ENCODE measurements at regions not wholly inside any gene's neighbourhood (a gene's known extent, or its start where the extent isn't known, plus 50 kb on each side); places are given as distances from the start of the nearest gene placed in this dataset.

- no peak for TF ChIP-seq ZNF274 (IDR thresholded peaks at IDR 0.05; ENCODE audit: low read depth, low read length)
- no peak for TF ChIP-seq YY1 (IDR thresholded peaks at IDR 0.05; ENCODE audit: insufficient read depth, insufficient read length)
- TF ChIP-seq SUZ12 (IDR thresholded peaks at IDR 0.05; ENCODE audit: extremely low read depth, insufficient read depth, insufficient read length) = no peak
Measured at GRCh38 chr5:125486634-125487033, 740.2 kb upstream of the ZNF608 start.
